H1 (cell line): ENCODE measurements at regions not wholly inside any gene's neighbourhood (a gene's known extent, or its start where the extent isn't known, plus 50 kb on each side); places are given as distances from the start of the nearest gene placed in this dataset.

Experiments used
- CEBPB ChIP-seq: IDR thresholded peaks from 2 replicates; pipeline ENCODE4 v1.6.1; 2012; ENCODE audit warnings: low read depth, low read length
- JUN ChIP-seq: IDR thresholded peaks from 2 replicates; pipeline ENCODE4 v1.6.1; 2011; ENCODE audit warnings: low read depth, mild to moderate bottlenecking, improper control_type of control experiment, low read length
- MAFK ChIP-seq: IDR thresholded peaks from 2 replicates; pipeline ENCODE4 v1.6.1; 2012; ENCODE audit warnings: low read depth, mild to moderate bottlenecking, improper control_type of control experiment, low read length
- PHF8 ChIP-seq: fragments of 200-600 bp; sonication (generic); conservative IDR thresholded peaks from 2 replicates; pipeline ENCODE4 v1.7.1; 2012; ENCODE audit warnings: low read depth, mild to moderate bottlenecking, inconsistent platforms, low read length, moderate library complexity
- TF ChIP-seq, protein P1 (sequence below), 3 experiments: IDR thresholded peaks; 1 replicate in 2 of 3; 2 replicates in 1 of 3; pipeline versions ENCODE4 v1.5.1 to v1.6.1; 2011; ENCODE audit warnings: low read length in 3 of 3, mild to moderate bottlenecking in 3 of 3, inconsistent platforms in 2 of 3, low read depth in 1 of 3, moderate library complexity in 1 of 3; ENCODE audit not compliant: insufficient read depth in 1 of 3; ENCODE audit errors: control extremely low read depth in 1 of 3

DNA sequence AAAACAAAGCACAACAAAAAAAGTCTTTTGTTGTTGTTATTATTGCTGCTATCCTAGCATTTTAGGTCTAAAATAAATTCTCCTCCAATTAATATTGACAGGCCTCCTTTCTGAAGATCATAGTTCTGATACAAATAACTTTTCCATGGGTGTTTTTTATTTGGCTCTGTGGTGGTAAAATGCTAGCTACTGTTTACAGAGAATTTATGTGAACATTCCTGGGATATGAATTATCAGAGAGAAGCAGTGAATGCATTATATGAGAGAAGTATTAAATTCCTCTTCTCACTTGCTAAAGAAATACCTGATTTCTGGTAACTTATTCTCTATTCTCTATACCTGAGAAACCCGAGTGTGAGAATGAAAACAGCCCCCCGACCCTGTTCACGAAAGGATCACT lies 57.5 kb upstream of the TMCO5A start:
- TF ChIP-seq, protein P1, sequence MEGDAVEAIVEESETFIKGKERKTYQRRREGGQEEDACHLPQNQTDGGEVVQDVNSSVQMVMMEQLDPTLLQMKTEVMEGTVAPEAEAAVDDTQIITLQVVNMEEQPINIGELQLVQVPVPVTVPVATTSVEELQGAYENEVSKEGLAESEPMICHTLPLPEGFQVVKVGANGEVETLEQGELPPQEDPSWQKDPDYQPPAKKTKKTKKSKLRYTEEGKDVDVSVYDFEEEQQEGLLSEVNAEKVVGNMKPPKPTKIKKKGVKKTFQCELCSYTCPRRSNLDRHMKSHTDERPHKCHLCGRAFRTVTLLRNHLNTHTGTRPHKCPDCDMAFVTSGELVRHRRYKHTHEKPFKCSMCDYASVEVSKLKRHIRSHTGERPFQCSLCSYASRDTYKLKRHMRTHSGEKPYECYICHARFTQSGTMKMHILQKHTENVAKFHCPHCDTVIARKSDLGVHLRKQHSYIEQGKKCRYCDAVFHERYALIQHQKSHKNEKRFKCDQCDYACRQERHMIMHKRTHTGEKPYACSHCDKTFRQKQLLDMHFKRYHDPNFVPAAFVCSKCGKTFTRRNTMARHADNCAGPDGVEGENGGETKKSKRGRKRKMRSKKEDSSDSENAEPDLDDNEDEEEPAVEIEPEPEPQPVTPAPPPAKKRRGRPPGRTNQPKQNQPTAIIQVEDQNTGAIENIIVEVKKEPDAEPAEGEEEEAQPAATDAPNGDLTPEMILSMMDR (IDR thresholded peaks at IDR 0.05; ENCODE audit: control extremely low read depth in 1 of 3, insufficient read depth in 1 of 3, low read depth in 1 of 3, low read length in 3 of 3), result no peak
- TF ChIP-seq JUN (no peak), PHF8 (no peak), CEBPB (no peak), MAFK (no peak)
